Middle frontal gyrus (tissue), 1 donor: ENCODE measurements at regions not wholly inside any gene's neighbourhood (a gene's known extent, or its start where the extent isn't known, plus 50 kb on each side); places are given as distances from the start of the nearest gene placed in this dataset.

Experiments used
- DNase-seq: peaks from one replicate; pipeline ENCODE4 v3.0.0-alpha.2; 2015; ENCODE audit warnings: low spot score; ENCODE audit errors: extremely low spot score

DNA sequence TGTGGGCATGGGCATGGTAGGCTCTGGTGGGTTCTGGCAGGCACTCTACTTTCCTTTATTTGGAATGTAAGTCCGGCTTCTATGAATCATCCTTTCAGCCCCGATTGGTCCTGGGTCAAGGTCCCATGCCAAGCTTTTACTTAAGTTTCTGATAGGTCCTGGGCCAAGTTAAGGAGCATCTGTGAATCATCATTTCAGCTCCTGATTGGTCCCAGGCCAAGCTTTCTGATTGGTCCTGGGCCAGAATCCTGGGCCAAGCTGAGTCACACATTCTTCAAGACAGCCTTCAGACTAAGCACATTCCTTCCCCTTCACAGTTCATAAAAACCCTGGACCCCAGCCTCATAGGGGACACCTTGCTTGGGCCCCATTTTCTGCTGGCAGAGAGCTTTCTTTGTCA lies 231.0 kb upstream of the EYS start:
- no peak for DNase-seq

DNA sequence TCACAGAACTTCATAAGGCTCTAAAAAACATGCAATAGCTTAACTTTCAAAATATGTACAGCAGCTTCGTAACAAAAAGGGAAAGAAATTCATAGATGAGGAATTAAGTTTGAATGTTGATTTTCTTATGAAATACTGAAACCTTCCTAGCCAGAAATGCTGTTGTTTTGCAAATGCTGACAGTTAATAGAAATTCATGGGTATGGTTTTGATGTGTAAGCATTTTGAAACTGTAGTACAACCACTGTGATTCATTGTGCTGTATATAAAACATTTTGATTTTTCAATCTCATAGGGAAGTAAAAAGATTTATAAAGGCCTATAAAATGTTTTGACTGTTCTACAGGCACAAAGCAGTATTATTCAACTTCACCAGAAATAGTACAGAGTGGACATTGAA lies 228.4 kb upstream of the EYS start:
- no peak for DNase-seq

DNA sequence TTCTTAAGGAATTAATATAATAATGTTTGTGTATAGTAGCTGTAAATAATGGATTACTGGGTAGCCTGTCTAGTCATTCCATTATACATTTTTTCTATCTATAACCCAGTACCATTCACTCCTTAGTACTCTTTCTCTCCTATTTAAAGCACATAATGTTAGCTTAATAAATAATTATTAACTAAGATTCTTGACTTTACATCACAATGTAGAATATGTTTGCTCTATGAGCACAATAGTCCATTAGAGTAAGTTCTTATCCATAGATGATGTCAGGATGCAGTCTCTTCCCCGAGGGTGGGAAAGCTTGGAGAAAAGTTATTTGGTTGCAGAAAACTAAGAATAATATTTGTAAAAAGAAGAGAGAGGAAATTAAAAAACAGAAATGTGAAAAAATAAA lies 226.4 kb upstream of the EYS start:
- no peak for DNase-seq

DNA sequence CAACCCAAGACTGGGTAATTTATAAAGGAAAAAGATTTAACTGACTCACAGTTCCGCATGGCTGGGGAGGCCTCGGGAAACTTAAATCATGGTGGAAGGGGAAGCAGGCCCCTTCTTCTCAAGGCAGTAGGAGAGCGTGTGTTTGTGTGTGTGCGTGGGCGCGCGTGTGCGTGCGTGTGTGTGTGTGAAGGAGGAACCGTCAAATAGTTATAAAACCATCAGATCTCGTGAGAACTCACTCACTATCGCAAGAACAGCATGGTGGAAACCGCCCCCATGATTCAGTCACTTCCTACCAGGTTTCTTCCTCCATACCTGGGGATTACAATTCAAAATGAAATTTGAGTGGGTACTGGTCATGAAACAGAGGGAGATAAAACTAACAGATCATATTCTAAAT lies 220.1 kb upstream of the EYS start:
- DNase-seq: no peak

DNA sequence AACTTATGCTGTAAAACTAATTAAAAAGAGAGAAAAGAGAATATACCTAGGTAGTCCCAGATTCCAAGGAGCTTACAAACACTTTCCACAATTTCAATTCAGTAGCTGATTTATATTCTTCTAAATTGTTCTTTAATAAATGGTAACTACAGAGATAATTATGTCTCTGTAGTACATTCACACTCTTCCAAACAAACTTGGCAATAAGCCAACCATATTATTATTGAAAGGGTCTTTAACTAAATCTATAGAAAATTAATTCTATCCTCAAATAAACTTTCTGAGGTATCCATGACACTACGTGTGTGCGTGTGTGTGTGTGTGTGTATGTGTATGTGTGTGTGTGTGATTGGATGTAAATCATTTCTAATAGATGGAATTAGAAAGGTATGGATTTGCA lies 217.4 kb upstream of the EYS start:
- DNase-seq: no peak

DNA sequence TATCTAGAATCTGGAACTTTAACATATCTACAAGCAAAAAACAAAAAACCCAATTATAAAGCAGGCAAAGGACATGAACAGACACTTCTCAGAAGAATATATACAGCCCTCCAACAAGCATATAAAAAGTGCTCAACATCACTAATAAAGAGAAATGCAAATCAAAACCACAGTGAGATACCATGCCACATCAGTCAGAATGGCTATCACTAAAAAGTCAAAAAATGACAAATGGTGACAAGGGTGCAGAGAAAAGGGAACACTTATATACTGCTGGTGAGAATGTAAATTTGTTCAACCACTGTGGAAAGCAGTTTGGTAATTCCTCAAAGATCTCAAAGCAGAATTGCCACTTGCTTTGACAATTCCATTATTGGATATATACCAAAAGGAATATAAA lies 215.0 kb upstream of the EYS start:
- DNase-seq: no peak

DNA sequence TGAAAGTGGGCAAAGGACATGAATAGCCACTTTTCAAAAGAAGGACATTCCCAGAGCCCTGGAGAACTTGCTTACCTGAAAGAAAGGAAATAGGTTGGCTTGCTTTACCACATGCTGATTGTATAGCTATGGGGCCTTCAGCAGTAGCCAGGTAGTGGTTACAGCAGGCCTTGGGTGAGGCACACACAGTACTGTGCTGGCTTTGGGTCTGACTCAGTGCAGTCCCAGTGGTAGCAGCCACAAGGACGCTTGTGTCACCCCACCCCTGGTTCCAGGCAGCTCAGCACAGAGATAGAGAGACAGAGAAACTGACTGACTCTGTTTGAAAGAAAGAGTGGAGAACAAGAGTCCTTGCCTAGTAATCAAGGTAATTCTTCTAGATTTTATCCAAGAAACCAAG lies 201.0 kb upstream of the EYS start:
- DNase-seq: no peak

DNA sequence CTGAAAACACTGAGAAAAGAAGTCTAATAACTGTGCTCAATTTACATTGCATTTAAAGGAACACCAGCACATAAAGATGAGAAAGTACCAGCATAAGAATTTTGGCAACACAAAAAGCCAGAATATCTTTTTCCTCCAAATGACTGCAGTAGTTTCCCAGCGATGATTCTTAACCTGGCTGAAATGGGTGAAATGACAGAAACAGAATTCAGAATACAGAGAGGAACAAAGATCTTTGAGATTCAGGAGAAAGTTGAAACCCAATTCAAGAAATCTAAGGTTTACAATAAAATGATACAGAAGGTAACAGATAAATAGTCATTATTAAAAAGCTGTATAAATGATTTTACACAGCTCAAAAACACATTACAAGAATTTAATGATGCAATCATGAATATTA lies 197.0 kb upstream of the EYS start:
- DNase-seq: no peak

DNA sequence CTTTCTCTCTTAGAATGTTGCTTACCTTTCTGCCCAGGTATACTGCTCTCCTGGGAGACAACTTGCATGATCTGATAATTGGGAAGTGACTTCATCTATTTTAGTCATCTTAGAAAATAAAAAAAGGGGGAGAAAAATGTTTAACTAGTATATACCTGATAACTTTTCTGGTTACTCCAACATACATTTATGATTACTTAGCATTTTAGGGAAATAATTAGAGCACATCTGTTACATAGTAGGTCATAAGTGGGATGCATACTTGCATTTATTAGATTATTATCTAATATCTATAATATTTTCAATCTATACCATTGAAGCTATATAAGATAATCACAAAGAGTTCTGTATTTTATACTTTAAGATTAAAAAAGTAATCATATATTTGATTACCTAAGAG lies 193.9 kb upstream of the EYS start:
- no peak for DNase-seq

DNA sequence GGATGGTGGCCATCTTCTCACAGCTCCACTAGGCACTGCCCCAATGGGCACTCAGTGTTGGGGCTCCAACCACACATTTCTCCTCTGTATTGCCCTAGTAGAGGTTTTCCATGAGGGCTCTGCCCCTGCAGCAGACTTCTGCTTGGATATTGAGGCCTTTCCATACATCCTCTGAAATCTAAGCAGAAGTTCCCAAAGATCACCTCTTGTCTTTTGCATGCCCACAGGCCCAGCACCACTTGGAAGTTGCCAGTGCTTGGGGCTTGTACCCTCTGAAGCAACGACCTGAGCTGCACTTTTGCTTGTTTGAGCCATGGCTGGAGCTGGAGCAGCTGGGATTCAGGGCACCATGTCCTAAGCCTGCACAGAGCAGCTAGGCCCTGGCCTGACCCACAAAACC lies 189.1 kb upstream of the EYS start:
- DNase-seq: no peak

DNA sequence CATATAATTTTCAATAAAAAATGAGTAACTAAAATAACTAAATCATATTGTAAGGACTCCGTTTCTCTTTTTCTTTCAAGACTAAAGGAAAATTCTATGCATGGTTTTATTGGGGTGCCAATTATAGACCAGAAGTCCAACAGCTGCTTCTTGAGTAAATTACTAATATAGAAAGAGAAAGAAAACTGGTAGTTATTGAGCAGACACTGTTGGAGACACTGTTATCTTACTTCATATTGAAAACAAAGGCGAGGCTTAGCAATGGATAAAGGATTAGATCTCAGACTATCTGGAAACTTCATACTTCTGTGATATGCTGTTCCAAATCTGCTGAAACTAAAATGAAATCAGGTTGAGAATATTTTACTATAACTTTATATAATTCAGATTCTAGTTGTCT lies 169.6 kb upstream of the EYS start:
- no peak for DNase-seq

DNA sequence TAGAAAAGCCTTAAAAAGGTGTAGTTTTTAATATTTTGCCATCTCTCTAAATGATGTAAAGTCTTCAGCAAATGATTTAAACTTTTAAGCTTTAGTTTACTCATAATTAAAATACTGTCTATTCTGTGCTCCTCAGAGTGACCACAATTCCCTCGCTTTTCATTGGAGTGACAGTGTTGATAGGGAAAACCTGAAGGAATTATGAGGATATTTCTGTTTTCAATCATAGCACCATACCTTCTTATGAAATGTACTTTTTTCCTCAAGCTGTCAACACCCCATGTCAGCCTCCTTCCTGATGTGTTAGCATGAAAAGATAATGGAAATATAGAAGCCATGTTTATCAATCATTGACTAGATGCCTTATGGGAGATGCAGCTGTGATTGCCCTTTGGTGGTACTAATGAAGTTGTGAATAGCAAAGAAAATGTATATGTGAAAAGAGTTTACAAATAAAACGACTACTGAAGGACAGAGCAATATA lies 145.4 kb upstream of the EYS start:
- DNase-seq: no peak

DNA sequence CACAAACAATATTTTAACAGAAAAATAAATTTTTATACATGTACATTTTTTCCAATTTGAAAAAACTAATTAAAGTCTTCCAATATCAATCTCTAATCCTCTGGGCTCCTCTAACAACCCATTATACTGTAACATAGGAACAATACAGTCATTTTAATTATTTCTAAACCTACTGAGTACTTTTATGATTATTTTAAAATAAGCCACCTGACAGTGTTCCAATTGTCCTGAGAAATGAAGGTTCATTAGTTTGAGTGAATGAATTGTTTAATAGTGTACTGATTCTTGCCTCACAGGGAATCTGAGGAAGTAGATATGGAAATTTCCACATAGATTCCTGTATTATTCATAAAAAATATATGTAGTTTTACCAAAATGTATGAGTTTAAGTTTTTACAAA lies 123.1 kb upstream of the EYS start:
- DNase-seq: no peak

DNA sequence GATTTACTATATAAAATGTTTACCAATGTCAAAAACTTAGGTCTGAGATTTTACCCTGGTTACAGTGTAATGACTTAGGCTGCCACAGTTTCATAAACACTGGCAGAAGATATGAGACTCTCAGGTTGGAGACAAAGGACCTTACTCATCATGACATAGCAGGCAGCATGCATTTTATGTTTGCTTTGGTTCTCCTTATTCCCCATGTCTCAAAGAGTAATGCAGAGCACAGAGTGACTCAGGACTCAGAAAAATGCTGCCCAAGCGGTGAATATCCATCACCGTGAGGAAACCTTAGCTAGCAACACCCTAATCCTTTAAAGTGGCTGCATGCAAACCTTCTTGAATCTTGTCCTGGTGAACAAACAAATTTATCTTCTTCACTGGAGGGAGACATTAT lies 112.1 kb upstream of the EYS start:
- no peak for DNase-seq

DNA sequence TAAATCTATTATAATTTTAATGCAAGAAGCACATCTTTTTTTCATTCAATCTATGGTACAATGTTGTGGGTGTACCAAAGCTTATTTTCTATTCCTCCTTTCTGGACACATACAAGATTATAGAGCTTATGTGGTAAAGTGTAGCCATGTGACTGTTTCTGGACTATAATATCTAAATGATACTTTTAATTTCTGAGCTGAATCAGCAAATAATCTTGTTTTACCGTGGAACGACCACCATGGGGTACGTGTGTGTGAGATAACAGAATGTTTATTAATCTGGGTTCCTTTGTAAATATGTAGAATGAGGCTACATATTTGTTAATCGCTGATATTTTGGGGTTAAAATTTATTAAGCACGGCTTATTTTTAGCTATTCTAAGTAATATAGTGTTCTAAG lies 111.5 kb upstream of the EYS start:
- DNase-seq: no peak

DNA sequence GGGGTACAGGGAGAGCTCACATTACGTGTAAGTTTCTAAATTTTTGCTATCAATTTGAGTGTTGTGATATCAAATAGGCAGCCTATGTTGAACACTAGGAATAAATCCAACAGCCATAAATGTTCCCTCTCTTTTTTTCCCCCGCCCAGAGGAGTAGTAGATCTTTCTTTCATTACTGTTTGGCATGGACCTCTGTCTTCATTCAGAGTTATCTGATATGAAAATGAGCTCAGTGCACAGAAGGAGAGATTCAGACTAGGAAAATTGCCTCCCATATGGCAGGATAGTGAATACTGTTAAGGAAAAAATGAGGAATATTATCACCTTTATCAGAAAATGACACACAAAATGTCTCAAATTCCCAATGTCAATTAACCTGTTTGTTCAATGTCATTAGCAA lies 110.0 kb upstream of the EYS start:
- no peak for DNase-seq

DNA sequence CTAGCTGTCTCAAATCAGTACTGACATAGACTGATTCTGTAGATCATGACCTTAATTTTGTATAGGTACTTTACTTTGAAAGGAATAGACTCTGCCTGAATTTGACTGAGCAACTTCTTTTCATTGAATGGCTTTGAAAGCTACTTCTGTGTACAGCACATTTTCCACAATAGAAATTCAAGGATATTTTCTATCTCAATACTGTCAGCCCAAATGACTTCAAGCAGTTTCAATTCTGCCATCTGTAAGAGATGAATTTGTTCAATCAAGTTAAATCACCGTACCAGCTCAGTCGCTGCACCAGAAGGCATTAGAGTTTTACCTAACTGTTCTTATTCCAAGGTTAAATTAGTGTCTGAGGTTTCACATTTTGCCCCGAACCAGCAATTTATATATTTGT lies 107.0 kb upstream of the EYS start:
- no peak for DNase-seq

DNA sequence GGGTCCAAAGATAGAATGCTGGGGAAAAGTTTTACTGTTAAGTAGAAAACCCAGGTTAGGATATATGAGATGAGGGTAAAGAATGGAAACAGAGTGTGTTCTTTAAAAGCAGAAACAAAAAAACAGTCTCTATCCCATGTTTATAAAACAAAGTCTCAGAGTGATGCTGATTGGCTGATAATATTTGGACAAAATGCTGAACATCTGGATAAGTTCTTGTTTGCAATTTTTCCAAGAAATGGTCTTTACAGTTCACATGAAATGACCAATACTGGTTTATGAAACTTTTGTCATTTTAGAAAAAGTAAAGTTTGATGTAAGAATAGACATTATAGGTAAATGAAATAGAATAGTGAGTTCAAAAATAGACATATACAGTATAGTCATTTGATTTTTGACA lies 96.2 kb upstream of the EYS start:
- no peak for DNase-seq

DNA sequence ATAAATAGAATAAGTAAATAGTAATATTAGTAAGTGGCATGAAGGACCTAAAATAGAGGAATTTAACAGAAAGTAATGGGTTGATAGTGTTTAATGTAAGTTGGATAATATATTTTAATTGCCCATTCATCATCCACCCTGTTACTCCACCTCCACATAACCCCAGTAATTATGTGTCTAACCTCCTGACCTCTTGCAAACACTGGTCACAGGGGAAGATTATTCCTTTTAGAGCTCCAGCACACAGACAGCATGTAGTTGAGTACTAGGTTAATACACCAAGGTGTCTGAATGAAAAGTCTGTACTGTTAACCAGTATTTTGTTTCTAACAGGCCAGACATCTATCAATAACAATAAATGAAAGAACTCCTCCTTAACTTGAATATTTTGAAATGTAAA lies 92.4 kb upstream of the EYS start:
- no peak for DNase-seq

DNA sequence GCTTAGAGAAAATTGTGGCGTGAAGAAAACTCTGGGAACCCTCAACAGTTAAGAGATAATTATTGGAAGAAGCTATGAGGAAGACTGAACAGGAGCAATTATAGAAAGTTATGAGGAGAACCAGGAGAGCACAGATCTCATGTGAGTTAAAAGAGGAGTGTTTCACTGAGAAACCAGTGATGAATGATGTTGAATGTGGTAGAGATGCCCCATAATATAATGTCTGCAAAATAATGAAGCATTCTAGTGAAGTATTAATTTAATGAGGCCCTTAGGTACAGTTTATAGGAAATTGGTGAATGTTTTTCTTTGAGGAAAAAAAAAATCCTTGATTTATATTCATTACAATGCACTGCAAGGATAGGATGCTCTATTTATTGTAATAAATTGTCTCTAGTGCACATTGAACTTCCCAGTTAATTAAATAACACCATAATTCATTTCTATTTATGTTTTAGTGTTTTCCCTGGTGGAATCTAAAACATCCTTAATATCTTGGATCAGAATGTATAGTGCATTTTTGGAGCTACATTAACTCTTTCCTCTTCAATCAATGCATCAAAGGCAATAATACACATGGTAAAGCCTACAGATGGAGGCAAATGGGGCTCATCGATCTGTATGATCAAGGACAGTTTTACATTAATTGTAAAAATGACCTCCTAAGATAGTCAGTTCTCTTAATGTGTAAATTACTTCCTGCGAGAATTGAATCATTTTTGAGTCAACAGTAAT lies 91.4 kb upstream of the EYS start:
- no peak for DNase-seq

DNA sequence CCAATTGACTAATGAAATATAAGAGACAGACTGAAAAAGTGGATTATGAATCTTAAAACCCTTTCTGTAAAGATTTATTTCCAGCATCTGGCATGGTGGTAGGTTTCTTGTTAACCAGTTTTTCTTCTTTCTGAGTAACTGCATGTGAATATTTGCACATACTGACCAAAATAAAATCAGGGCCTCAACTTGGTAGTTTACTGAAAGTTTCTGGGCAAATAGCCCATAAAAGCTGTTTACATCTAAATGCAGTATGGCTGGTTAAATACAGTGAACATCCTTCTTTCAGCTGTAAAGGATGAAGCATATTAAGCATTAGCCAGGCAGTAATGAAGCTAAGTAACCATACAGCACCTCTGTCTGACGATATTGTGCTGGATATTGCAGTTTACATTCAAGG lies 83.6 kb upstream of the EYS start:
- no peak for DNase-seq

DNA sequence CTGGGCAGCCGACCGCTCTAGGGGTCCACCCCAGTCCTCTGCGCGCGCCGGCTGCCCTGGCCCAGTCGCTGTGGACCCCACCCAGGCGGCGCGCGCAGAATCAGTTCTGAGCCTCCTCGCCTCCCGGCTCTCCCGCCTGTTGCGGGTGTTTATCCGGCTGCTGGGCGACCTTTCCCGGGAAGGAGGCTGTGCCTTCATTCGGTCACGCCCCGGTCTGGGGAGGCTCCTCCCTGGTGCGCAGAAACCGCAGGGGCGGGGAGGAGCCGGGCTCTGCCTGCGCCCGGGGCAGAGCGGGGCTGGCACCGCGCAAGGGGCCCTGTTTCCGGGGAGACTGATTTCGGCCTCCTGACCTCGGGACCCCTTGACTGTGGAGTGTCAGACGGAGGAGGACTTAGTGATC lies 80.8 kb upstream of the EYS start:
- DNase-seq: no peak

DNA sequence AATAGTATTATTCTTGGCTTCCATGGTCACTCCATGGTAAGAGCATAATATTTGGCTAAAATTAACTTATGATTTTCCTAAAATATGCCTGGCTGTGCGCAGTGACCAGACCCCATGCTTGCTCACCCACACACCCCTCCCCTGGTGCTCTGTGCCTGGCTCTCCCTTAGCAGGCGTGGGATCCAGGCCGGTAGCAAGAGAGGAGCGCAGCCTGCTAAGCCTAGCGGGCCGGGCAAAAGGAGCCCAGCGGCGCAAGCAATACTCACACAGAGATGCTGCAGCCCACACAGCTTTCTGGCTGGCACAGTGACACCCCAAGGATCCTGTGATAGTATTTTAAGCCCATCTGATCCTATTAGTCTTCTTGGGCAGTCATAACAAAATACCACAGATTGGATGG lies 79.8 kb upstream of the EYS start:
- DNase-seq: no peak

DNA sequence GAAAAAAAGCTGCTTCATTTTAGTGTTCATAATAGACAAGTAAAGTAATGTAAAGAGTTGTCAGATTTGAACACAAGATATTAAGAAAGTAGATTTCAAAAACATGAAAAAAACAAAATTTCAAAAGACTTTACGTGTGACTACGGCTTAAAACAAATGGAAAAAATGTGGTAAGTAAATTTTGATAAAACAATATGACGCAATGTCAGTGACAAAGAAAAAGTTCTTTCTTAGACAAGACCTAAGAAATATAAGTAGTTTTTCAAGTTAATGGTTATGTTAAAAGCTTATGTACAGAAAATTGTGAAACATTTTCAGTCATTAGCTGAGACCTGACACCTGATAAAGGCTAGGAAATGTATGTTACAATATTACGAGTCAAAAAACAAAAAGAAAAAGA lies 73.7 kb upstream of the EYS start:
- no peak for DNase-seq
